ENCODE measurements at regions not wholly inside any gene's neighbourhood (a gene's known extent, or its start where the extent isn't known, plus 50 kb on each side); places are given as distances from the start of the nearest gene placed in this dataset.

DNA sequence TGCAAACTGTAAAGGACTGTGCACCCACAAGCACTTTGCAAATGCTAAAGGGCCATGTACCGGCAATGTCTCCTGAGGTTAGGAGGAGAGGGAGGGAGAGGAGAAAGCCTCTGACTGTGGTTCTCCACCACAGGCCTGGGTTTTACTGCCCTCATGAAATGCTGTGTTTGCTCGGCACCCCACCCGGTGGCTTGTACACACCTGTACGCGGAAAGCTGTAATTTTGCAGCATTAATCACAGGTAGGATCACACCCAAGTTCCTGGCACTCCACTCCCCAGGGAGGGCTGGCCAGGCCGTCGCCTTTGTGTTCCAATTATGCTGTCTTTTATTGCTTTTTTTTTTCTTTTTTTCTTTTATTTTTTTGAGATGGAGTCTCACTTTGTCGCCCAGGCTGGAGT, 78.5 kb upstream of the MYL10 start:
- TF ChIP-seq, protein P1, sequence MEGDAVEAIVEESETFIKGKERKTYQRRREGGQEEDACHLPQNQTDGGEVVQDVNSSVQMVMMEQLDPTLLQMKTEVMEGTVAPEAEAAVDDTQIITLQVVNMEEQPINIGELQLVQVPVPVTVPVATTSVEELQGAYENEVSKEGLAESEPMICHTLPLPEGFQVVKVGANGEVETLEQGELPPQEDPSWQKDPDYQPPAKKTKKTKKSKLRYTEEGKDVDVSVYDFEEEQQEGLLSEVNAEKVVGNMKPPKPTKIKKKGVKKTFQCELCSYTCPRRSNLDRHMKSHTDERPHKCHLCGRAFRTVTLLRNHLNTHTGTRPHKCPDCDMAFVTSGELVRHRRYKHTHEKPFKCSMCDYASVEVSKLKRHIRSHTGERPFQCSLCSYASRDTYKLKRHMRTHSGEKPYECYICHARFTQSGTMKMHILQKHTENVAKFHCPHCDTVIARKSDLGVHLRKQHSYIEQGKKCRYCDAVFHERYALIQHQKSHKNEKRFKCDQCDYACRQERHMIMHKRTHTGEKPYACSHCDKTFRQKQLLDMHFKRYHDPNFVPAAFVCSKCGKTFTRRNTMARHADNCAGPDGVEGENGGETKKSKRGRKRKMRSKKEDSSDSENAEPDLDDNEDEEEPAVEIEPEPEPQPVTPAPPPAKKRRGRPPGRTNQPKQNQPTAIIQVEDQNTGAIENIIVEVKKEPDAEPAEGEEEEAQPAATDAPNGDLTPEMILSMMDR (IDR thresholded peaks at IDR 0.05; ENCODE audit: borderline replicate concordance, extremely low read depth, low read length, poor library complexity, severe bottlenecking) = no peak
- TF ChIP-seq EZH2 (IDR thresholded peaks at IDR 0.05; ENCODE audit: borderline replicate concordance, low read depth, low read length, severe bottlenecking) = no peak

Measured in DND-41 (cell line).